Neural progenitor cell (in vitro differentiated cells): ENCODE measurements at regions not wholly inside any gene's neighbourhood (a gene's known extent, or its start where the extent isn't known, plus 50 kb on each side); places are given as distances from the start of the nearest gene placed in this dataset.

Experiments used
- EZH2 ChIP-seq: fragments of 200-600 bp; sonication (generic); IDR thresholded peaks from 2 replicates; pipeline ENCODE4 v1.6.1; 2017; ENCODE audit warnings: antibody characterized with exemption, mild to moderate bottlenecking, moderate library complexity
- EZH2phosphoT487 ChIP-seq: fragments of 200-600 bp; sonication (generic); IDR thresholded peaks from 2 replicates; pipeline ENCODE4 v1.6.1; 2017; ENCODE audit warnings: antibody characterized with exemption
- TF ChIP-seq, protein P1 (sequence below): fragments of 200-600 bp; sonication (generic); IDR thresholded peaks from 2 replicates; pipeline ENCODE4 v1.5.1; 2017; ENCODE audit warnings: antibody characterized with exemption, mild to moderate bottlenecking

- TF ChIP-seq, protein P1, sequence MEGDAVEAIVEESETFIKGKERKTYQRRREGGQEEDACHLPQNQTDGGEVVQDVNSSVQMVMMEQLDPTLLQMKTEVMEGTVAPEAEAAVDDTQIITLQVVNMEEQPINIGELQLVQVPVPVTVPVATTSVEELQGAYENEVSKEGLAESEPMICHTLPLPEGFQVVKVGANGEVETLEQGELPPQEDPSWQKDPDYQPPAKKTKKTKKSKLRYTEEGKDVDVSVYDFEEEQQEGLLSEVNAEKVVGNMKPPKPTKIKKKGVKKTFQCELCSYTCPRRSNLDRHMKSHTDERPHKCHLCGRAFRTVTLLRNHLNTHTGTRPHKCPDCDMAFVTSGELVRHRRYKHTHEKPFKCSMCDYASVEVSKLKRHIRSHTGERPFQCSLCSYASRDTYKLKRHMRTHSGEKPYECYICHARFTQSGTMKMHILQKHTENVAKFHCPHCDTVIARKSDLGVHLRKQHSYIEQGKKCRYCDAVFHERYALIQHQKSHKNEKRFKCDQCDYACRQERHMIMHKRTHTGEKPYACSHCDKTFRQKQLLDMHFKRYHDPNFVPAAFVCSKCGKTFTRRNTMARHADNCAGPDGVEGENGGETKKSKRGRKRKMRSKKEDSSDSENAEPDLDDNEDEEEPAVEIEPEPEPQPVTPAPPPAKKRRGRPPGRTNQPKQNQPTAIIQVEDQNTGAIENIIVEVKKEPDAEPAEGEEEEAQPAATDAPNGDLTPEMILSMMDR = peak; percentile 79
- no peak for TF ChIP-seq EZH2
- no peak for TF ChIP-seq EZH2phosphoT487
Measured at GRCh38 chr1:14113841-14114567, 414.0 kb downstream of the PRDM2 start.
